HG03108 (cell line): ENCODE measurements at regions not wholly inside any gene's neighbourhood (a gene's known extent, or its start where the extent isn't known, plus 50 kb on each side); places are given as distances from the start of the nearest gene placed in this dataset.

Source experiments
- ATAC-seq: cut with Tn5 transposase; IDR thresholded peaks from one replicate; pipeline ENCODE4 v1.9.1; 2021; ENCODE audit warnings: moderate library complexity; ENCODE audit not compliant: unreplicated experiment

- no peak for ATAC-seq
Observed at GRCh38 chr3:106783231-106783630, 594.0 kb upstream of the CCDC54 start.

DNA sequence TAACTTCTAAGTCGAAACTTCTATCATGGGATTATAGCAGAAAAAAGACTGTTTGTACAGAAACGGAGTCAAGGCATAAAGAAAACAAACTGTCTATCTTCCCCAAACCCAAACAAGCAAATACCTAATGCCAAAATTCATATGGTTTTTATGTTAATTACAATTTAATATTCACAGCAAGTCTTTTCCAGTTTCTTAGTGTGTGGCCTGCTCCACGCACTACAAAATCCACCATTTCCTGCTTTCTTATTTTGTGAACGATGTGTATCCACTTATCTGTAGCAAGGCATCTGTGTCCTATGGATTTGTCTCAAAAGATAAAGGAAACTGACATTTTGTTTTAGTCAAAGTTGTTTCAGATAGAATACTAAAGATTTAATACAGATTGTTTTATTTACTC is 588.0 kb upstream of the CCDC54 start:
- ATAC-seq: no peak

GRCh38 chr3:106792716-106793115 is 584.5 kb upstream of the CCDC54 start:
- no peak for ATAC-seq

DNA sequence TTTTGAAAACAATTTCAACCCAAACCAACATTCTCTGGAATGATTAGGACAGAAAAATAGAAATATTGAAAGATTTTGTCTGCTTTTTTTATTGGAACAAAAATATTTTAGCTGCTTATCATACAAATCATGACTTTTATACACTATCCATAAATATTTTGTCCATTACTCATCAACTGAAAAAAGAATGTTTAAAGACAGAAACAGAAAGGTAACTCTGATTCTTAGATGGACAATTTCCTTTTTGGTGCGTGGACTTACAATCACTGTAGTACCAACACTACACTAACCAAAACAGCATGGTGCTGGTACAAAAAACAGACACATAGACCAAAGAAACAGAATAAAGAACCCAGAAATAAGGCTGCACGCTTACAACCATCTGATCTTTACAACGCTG is 582.8 kb upstream of the CCDC54 start:
- no peak for ATAC-seq

GRCh38 chr3:106795553-106795952 is 581.7 kb upstream of the CCDC54 start:
- ATAC-seq: no peak

DNA sequence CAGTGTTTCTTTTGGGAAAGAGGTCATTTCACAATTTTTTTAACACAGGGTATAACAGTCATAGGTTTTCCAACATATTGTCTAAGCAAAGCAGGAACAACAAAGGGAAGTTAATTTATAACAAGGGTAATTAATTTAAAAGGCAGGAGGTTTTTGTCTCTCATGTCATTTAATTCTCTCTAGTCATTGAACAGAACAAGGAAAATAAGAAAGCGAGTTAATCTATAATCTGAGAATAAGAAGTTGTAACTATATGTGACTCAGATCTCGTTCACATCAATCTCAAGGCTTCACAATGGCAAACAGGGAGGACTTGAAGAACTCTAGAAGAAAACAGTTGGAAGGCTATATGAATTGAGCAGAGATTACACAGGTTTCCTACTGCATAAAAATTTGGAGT is 579.8 kb upstream of the CCDC54 start:
- no peak for ATAC-seq

GRCh38 chr3:106805625-106806024 is 571.6 kb upstream of the CCDC54 start:
- ATAC-seq: no peak

DNA sequence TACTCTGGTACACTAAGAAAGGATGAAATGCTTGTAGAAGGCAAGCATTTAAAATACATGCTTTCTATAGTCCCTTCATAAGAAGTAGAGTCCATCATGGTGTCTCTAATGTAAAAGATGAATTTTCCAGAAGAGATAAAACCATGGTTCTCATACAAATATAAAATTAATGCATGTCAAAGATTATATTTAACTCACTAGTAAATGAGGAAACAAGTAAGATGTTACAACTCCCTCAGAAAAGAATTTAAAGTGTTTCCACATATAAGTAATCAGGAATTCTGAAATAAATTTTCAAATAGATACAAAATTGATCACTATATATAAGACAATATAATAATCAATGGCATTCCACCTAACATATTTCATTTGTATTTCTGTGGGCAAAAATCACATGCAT is 570.3 kb upstream of the CCDC54 start:
- no peak for ATAC-seq

DNA sequence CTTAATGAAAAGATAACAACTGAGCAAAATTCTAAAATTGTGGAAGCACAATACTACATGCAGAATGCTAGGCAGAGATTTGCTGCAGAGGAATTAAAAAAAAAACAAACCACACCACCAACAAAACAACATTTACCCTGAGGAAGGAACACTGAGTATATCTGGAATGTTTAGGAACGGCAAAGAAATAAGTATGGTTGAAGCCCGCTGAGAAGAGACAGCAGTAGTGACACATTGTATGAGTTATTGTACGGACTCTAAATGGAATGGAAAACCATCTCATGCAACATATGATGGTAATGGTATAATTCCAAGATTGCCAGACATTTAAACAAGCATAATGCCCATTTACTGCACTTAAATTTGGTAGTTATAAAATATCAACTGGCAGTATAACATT is 568.2 kb upstream of the CCDC54 start:
- no peak for ATAC-seq

DNA sequence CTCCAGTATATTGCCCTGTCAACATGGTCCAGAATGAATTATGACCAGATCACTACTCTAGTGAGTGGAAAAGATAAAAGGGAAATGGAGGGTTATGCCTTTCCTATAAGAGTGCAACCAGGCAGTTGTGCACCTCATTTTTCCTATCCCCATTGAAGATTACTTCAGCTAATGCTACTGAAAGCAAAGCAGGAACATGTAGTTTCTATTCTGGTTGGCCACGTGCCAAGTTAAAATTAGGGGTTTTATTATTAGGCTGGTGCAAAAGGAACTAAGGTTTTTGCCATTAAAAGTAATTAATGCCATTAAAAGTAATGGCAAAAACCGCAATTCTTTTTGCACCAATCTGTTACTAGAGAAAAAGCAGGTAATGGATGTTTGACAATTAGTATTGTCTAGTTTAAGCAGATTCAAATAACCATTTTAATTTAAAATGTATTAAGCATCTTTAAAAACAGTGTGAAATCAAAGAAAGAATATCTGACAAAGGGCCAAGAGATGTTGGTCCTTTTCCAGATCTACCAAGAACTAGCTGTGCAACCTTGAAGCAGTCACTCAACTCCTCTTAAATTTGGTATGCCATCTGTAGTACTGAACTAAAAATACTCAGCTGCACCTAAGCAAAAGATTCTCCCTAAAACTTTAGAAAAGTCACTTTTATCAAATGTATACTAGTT is 567.5 kb upstream of the CCDC54 start:
- ATAC-seq: no peak

DNA sequence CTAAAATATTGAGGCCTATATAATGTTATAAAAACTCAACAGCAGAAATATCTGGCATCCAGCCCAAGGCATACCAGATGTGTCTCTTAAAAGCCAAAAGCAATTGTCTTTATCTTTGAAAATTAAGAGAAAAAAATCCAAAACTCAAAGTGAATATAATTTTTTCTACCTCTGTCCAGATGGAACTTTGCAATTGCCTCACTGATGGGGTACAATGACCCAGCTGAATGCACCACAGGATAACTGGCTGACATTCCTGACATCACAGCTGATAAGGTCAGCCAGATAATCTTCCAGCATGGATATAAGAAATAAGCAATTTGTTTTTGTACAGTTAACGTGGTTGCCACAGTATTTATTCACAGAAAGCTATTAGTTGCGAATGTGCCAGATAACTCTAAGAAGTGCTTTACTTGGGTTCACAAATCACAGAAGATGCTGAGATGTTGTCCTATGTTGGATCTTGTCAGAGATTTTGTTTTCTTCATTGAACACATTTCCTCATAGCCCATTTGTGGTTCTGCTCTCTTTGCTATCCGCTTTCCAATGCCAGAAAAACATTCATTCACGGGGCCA is 566.9 kb upstream of the CCDC54 start:
- ATAC-seq: no peak

- no peak for ATAC-seq
Observed at GRCh38 chr3:106811376-106811775, 565.9 kb upstream of the CCDC54 start.

- ATAC-seq: no peak
Observed at GRCh38 chr3:106813742-106814141, 563.5 kb upstream of the CCDC54 start.

DNA sequence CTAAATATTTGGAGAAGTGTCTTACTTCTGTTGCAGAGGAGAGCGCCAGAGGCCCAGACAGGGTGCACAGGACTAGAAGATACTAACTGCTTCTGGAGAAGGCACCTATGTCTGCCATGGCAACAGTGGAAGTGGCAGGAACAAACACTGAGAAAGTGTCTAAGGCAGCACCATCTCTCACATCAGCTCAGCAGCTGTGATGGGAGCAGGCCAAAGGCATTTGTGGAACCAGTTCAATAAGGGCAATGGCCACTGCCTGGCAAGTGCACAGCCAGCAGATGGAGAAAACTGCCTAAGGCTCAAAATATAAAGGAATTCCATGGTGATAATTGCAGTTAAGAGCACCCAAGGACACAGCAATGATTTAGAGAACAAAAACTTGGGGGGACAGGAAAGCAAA is 563.0 kb upstream of the CCDC54 start:
- ATAC-seq: no peak

- no peak for ATAC-seq
Observed at GRCh38 chr3:106816838-106817237, 560.4 kb upstream of the CCDC54 start.

DNA sequence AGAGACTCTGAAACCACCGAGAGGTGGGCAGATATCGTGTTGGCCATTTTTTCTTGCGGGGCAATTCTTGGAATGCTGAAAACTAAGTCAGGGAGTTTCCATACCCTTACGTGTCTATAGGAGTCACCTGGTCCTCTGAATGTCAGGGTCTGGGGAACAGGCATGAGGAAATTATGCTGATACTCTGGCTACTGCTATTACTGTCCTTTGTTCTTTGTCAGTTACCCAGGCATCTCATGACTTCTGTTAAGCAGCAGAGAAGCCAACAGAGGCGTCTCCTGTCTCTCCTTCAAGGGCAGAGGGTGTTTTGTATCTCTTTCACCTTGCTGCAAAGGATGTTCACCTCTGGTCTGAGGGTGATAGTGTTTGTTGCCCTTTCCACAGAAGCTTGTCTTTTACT is 559.5 kb upstream of the CCDC54 start:
- no peak for ATAC-seq

- ATAC-seq: no peak
Observed at GRCh38 chr3:106819440-106819839, 557.8 kb upstream of the CCDC54 start.

DNA sequence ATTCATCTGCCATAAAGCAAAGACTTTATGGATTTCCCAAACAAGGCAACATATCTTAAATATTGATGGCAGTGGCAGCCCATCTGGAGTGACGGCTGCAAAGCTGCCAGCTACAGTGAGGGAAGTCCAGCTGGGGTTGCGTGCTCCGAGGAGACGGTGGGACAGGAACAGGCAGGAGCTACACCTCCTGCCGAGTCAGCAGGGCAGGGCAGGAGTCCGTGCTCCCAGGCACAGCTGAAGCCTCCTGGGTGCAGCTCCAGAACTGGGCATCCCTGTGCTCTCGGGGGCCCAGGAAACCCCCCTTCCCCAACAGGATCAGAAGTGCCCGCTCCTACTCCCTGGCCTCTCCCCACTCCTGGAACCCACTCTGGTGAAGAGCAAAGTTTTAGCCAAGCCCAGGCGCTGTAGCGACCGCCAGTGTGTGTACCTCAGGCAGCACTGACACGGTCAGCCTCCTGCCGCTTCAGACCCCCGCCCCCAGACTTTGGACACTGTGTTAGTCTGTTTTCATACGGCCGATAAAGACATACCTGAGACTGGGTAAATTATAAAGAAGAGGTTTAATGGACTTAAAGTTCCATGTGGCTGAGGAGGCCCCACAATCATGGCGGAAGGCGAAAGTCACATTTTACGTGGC is 556.4 kb upstream of the CCDC54 start:
- ATAC-seq: no peak

GRCh38 chr3:106821801-106822200 is 555.4 kb upstream of the CCDC54 start:
- ATAC-seq: no peak

GRCh38 chr3:106822204-106822603 is 555.0 kb upstream of the CCDC54 start:
- no peak for ATAC-seq

DNA sequence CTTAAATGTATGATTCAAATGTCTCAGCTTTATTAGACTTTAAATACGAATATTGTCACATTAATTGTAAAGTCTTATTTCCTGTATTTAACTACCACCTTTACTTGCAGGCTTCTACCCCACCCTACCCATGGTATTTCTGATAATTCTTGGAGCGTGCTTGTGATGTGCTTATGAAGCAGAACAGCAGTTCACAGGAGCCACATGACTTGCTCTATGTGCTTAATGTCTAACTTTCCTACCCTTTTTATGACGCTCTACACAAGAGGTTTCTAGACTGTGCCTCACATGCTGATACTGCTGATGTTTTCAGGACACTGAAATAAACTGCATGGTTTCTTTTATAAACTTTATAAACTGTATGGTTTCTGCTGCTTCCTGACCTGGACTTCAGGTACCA is 553.5 kb upstream of the CCDC54 start:
- ATAC-seq: no peak

DNA sequence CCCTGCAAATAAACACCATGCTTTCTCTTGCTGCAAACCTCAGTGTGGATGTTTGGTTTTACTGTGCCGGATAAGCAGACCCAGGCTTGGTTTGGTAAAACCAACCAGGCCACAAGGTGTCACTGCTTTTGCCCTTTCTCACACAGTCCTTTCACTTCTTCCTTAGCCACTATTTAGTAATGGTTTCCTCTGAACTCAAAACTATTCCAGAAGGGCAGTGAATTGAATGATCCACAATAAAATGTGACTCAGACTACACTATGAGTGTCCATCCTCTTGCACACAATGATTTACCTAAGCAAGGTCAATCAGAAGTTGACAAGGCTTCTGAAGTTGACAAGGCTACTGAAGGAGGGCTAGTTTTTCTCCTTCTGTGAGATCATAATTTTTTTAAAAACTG is 552.4 kb upstream of the CCDC54 start:
- ATAC-seq: no peak
